Small intestine (tissue), 7 donors: ENCODE measurements at regions not wholly inside any gene's neighbourhood (a gene's known extent, or its start where the extent isn't known, plus 50 kb on each side); places are given as distances from the start of the nearest gene placed in this dataset.

ENCODE experiments used
- DNase-seq, 2 donors: peaks; one replicate each; pipeline versions ENCODE4 v3.0.0 to v3.0.0-alpha.2; 2013
- FAIRE-seq: peaks from 2 replicates; lab custom pipeline; 2012; peaks lifted over from hg19 to GRCh38; lab: Jason Lieb, UNC
- H3K27ac ChIP-seq, 3 donors: one replicate each; pipeline ENCODE4 v1.5.1; 2013; ENCODE audit warnings: low read length in 2 of 3, mild to moderate bottlenecking in 2 of 3, control low read depth in 1 of 3, inconsistent platforms in 1 of 3, low read depth in 1 of 3, moderate library complexity in 1 of 3
- H3K27me3 ChIP-seq, 3 donors: one replicate each; pipeline ENCODE4 v1.6.1; 2013; ENCODE audit warnings: low read length in 3 of 3, inconsistent platforms in 1 of 3; ENCODE audit not compliant: control insufficient read depth in 3 of 3, insufficient read depth in 3 of 3
- H3K36me3 ChIP-seq, 3 donors: one replicate each; pipeline ENCODE4 v1.6.1; 2013; ENCODE audit warnings: low read length in 3 of 3, inconsistent platforms in 1 of 3, low read depth in 1 of 3, mild to moderate bottlenecking in 1 of 3, moderate library complexity in 1 of 3; ENCODE audit not compliant: control insufficient read depth in 3 of 3, insufficient read depth in 2 of 3
- H3K4me1 ChIP-seq, 3 donors: one replicate each; pipeline ENCODE4 v1.6.1; 2013; ENCODE audit warnings: low read length in 2 of 3, inconsistent platforms in 1 of 3, low read depth in 1 of 3, mild to moderate bottlenecking in 1 of 3, moderate library complexity in 1 of 3; ENCODE audit not compliant: control insufficient read depth in 3 of 3, insufficient read depth in 2 of 3
- H3K4me3 ChIP-seq, 3 donors: one replicate each; pipeline ENCODE4 v1.5.1; 2013; ENCODE audit warnings: low read length in 3 of 3, control low read depth in 1 of 3, inconsistent platforms in 1 of 3, low read depth in 1 of 3, mild to moderate bottlenecking in 1 of 3, moderate library complexity in 1 of 3
- H3K9me3 ChIP-seq, 2 donors: one replicate each; pipeline ENCODE4 v1.6.1; 2013; ENCODE audit warnings: low read depth in 1 of 2, low read length in 1 of 2; ENCODE audit not compliant: control insufficient read depth in 2 of 2, insufficient read depth in 1 of 2
- WGBS, 3 donors: extraction: QIAGEN DNeasy Blood & Tissue Kit; methylation state at CpG; one replicate each; pipeline ENCODE4 v1.1.7; 2013; 5-methylcytosine and 5-hydroxymethylcytosine counted together
- donor health status: healthy with polysubstance abuse.
- donor health status: control.
- donor health status: control.
- donor health status: Bipolar disorder and iron deficiency.
- donor health status: healthy.

DNA sequence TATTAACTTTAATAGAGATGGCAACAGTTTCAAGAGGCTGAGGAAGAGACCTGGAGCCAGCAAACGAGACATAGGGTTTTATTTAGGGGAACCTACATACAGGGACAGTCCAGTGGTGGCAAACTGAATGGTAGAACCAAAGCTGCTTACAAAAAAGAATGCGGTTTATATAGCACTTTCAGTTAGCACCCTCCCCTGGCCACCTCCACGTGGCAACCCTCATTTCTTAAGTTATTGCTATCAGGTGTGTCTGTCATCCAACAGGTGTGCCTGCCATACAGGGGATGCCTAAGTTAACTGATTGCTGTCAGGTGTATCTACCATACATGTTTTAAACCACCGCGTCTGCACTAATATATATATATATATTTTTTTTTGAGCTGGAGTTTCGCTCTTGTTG, 129.2 kb upstream of the DUSP10 start:
- DNase-seq (no peak), FAIRE-seq (no peak)
- Histone ChIP-seq H3K27me3 (no peaks in the 10 kb centered on the region), H3K36me3 (no peaks in the 10 kb centered on the region), H3K4me3 (no peak overlapping the region), H3K4me1 (no peaks in the 10 kb centered on the region), H3K27ac (no peak overlapping the region), H3K9me3 (no peaks in the 10 kb centered on the region)
- WGBS, 3 donors, result 49 to 85% (median 85%) methylated on average over 6 of the region's 6 CpGs

DNA sequence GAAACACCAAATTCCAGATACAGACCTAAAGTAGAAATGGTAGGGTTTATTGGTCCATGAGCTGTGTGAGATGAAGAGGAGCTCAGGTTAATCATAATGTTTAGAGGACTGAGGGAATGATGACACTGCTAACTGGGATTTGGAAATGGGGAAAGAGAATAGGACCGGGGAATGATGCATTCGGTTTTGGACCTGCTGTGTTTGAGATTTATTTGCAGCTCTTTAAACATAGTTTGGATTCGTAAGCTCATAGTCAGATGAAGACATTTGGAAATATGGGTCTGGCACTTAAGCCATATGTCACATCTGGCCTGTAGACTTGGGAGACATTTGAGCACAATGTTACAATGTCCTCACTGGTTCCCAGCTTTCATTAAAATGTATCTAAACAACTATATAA, 127.9 kb upstream of the DUSP10 start:
- Histone ChIP-seq H3K9me3 (no peaks in the 10 kb centered on the region), H3K36me3 (no peaks in the 10 kb centered on the region), H3K4me1 (no peaks in the 10 kb centered on the region), H3K4me3 (no peak overlapping the region), H3K27me3 (no peaks in the 10 kb centered on the region), H3K27ac (no peak overlapping the region)
- FAIRE-seq, result no peak
- no peak for DNase-seq
- 74 to 89% (median 87%) methylated on average over 3 of the region's 3 CpGs for WGBS, 3 donors

DNA sequence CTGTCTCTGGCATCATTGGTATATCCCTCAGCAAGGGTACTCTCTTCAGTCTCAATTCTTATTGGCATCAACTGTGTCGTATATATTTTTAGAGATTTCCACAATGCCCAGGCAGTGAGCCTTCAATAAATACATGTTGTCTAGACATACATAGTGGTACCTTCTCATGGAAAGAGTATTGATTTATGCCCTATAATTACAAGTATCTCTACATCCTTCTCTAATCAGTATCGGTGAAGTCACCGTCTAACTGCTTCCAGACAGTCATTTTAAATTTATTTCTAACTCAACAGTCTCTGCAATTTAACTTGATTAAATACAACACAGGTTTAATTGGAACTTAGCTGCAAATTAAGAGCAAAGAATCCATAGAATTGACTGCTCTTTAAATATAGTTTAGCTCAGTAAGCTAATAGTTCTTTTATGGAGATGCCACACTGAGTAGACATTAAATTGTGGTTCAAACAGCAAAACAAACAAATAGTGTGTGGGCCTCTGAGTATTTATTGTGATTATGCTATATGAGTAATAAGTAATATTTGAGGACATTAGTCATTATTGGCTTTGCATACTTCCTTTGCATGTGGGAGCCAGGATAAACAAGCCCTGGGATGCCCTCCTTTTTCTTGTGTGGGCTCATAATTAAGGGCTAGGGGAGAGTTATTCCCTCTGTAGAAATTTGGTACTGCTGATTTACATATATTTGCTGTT, 126.9 kb upstream of the DUSP10 start:
- no peaks in the 10 kb centered on the region for H3K9me3 ChIP-seq
- H3K27me3 ChIP-seq, result no peaks in the 10 kb centered on the region
- H3K27ac ChIP-seq, result no peak overlapping the region
- 68 to 81% (median 76%) methylated on average over 3 of the region's 3 CpGs for WGBS, 3 donors
- H3K36me3 ChIP-seq, result no peaks in the 10 kb centered on the region
- DNase-seq (no peak), FAIRE-seq (no peak)
- no peak overlapping the region for H3K4me3 ChIP-seq
- H3K4me1 ChIP-seq, result no peaks in the 10 kb centered on the region

DNA sequence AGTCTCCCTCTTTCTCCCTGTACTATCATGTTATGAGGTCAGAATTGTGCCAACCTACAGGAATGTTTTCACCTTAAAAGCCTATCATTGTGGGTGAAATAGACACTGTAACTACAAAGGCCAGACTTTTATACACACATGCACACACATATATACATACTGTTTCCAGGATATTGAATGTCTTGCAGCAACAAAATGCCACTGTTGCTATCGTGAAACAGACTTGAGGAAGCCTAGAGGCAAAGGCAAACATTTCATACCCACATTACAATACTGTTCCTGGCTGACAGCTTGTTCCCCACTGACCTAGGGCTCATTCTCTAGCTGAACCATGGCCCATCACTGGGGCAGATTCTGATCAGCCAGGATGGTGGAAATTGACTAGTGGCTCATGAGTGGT, 125.1 kb upstream of the DUSP10 start:
- H3K36me3 ChIP-seq, result no peaks in the 10 kb centered on the region
- H3K4me3 ChIP-seq, result no peak overlapping the region
- no peaks in the 10 kb centered on the region for H3K9me3 ChIP-seq
- no peak overlapping the region for H3K27ac ChIP-seq
- no peak for DNase-seq
- 30 to 61% (median 36%) methylated on average over 1 of the region's 1 CpG for WGBS, 3 donors
- FAIRE-seq, result no peak
- no peaks in the 10 kb centered on the region for H3K27me3 ChIP-seq
- H3K4me1 ChIP-seq, result no peaks in the 10 kb centered on the region

DNA sequence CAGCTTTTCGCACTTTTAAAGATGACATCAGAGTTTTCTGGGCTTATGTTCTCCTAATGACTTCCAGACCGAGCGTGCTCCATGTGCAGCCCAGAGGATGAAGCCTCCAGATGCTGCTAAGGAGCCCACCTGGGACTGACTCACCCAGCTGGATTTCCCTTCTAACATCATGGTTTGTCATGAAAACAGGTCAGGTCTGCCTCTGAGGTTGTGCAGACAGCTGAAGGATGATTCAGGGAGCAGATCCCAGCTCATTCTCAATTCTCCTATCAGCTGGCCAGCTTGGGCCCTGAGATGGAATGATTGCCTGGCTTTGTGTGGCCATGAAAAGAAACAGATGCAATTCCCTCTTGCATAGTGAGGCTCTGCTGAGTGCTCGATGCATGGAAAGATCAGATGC, 123.9 kb upstream of the DUSP10 start:
- WGBS, 3 donors, result 86 to 92% (median 88%) methylated on average over 4 of the region's 4 CpGs
- Histone ChIP-seq H3K9me3 (no peaks in the 10 kb centered on the region), H3K27ac (no peak overlapping the region), H3K4me3 (no peak overlapping the region), H3K4me1 (no peaks in the 10 kb centered on the region), H3K27me3 (no peaks in the 10 kb centered on the region), H3K36me3 (no peaks in the 10 kb centered on the region)
- FAIRE-seq (no peak), DNase-seq (no peak)

DNA sequence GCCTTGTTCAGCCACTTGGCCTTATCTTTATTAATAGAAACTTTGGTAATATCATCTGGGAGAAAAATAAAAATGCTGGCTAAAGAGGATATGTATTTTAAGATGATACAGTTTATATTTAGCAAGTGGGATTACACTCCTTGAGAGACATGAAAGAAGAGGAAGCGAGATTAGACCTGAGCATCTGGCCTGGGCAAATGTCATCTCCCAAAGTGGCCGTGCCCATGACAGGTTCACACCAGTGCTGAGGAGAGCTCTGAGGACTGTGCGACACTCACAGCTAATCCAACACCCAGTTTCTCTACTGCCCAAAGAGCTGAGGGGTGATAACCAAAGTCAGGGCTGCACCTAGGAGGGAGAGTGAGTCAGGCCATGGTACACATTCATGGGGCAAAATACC, 121.7 kb upstream of the DUSP10 start:
- Histone ChIP-seq H3K27ac (no peak overlapping the region), H3K36me3 (no peaks in the 10 kb centered on the region), H3K9me3 (no peaks in the 10 kb centered on the region), H3K4me3 (no peak overlapping the region), H3K4me1 (no peaks in the 10 kb centered on the region), H3K27me3 (no peaks in the 10 kb centered on the region)
- no peak for FAIRE-seq
- no peak for DNase-seq
- WGBS, 3 donors, result 87 to 94% (median 88%) methylated on average over 3 of the region's 3 CpGs

DNA sequence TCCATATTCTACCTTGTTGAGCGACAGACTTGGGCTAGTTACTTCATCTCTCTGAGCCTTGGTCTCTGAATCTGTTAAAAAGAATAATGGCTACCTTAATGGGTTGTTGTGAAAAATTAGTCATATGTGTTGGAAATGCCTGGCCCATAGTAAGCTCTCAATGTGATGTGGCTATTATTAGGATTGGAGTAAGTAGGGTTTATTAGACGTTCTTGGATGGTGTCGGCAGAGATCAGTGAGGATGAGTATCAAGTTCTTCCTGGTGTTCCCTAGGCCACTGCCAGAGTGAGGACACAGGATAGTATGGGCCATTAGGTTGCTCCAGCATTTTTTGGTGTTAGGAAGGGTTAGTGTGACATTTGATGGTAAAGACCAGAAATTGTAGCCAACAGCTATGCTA, 121.1 kb upstream of the DUSP10 start:
- H3K4me3 ChIP-seq, result no peak overlapping the region
- no peak for FAIRE-seq
- WGBS, 3 donors, result 94 to 95% (median 95%) methylated on average over 3 of the region's 3 CpGs

DNA sequence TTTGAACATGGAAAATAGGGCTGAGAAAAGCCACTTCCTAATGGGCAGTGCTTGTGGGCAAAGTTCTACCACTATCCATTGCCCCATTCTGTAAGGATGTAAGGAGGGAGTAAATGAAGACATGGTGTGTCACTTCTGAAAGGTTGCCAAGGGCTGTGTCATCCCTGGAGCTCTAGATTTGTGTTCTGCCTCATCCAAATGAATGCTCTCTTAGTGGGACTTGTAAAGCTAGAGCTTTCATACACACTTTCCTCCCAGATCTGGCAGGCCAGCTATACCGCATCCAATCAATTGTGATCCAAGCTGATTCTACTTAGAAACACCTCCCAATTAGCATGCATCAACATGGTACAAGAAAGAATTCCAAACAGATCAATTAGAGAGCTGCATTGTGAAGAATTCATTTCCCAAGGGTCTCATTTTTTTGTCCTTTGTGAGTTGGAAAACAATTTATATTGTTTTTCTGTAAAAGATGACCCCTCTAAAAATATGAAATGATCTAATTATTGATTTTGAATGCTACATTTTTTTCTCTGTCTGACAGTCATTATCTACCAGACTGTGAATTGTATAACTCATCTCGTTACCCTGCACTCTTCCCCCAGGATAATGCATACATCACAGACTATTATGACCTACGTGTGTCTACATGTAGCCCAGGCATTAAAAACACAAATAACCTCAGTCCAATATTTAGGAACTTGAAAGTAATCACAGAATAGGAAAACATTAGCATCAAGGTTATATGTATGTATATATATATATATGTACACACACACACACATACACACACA, 117.1 kb upstream of the DUSP10 start:
- no peak for FAIRE-seq

More for the DNA sequence above, 121.1 kb upstream of the DUSP10 start:
- Histone ChIP-seq H3K9me3 (no peaks in the 10 kb centered on the region), H3K4me1 (no peaks in the 10 kb centered on the region), H3K36me3 (no peaks in the 10 kb centered on the region), H3K27me3 (no peaks in the 10 kb centered on the region), H3K27ac (no peak overlapping the region)
- no peak for DNase-seq

More for the DNA sequence above, 117.1 kb upstream of the DUSP10 start:
- no peak for DNase-seq
- Histone ChIP-seq H3K4me3 (no peak overlapping the region), H3K9me3 (no peaks in the 10 kb centered on the region), H3K27ac (no peak overlapping the region), H3K4me1 (no peaks in the 10 kb centered on the region), H3K36me3 (no peaks in the 10 kb centered on the region), H3K27me3 (no peaks in the 10 kb centered on the region)
- WGBS, 3 donors, result 77 to 88% (median 79%) methylated on average over 3 of the region's 3 CpGs
